GM19324 (cell line): ENCODE measurements at regions not wholly inside any gene's neighbourhood (a gene's known extent, or its start where the extent isn't known, plus 50 kb on each side); places are given as distances from the start of the nearest gene placed in this dataset.

Experiments used
- ATAC-seq: cut with Tn5 transposase; IDR thresholded peaks from one replicate; pipeline ENCODE4 v1.9.1; 2021; ENCODE audit warnings: mild to moderate bottlenecking, moderate library complexity; ENCODE audit not compliant: unreplicated experiment, low FRiP score

DNA sequence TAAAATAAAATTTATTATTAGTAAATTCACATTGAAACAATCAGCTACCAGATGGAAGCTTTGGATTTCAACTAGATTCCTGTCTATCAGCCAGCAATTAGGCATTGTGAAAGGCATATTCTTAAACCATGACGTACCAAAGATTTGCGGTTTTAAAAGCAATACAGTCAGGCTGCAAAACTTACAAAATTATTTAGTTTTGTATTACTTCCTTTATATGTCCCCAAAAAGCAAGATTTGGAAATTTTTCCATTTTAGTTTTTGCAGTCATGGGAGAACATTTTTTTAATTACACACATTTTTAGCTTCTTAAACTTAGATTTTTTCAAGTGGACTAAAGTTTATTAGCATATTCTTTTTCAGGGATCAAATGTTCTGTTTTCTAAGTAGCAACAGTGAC is 225.0 kb upstream of the KITLG start:
- no peak for ATAC-seq

DNA sequence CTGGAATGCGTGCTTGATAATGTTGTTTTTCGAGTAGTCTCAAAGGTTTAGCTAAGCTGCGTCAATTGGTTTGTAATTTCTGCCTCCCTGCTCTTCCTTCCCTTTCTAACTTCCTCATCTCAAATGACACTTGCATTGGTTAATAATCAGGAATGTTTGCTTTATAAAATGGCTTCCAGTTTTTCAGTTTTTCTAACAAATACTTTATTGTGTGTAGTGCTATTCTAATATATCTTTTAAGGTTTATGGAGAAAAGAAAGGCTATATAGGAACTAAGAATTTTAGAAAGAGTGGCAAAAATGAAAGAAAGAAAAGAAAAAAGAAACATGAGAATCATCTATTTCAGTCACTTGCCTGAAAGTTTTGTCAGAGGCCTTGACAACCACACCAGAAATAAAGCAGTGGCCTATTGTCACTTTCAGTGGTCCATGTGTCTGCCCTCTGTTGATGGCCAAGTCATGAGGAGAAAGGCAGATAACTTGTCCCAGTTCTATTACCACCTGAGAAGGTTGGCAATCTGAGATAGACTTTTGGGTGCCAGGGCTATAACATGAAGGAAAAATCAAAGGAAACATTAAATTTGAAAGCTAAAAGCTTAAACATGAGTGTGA is 221.9 kb upstream of the KITLG start:
- peak; percentile 58 for ATAC-seq

DNA sequence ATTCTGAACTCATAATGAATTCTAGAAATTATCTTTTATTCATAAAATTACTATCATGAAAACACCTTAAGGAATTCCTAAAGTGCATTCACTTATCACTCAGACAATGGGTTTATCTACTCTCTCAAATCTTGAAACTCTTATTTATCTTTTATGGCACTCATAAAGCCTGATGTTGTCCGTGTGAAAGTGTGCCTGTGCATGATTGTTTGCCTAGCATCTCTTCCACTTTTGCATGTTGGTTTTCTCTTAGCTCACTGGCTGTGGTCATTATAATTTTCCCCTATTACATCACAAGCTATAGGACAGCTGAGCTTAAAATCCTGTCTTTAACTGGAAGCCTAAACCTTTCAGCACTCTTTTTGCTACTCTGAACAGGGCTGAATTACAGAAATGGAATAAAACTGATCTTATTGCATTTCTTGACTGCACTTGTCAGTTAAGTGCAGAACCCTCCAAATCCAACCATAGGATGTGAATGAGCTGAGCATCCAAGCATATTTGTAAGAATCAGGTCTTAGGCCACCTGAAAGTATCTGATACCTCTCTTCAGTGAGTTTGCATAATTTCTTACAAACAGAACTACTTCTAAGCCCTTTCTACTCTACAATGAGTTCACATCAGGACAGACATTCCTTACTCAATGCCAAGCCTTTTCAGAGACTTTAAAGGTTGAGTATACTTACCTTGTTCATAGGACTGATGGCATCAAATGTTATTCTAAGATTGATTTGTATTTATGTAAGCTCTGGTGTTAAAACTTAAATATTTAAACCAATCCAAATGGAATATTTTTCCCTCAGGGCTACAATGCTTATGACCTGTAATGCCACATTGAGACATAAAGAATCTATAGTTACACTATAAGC is 221.2 kb upstream of the KITLG start:
- no peak for ATAC-seq

DNA sequence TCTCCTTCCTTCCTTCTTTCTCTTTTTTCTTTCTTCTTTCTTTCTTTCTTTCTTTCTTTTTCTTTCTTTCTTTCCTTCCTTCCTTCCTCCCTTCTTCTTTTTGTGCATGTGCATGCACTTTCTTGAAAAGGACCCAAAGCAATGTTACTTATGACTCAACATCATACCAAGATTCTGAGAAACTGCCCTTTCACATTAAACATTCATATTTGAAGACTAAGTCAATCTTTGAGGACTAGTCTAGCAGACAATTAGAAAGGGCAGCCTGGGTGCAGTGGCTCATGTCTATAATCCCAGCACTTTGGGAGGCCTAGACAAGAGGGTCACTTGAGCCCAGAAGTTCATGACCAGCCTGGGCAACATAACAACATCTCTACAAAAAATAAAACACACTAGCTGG is 212.8 kb upstream of the KITLG start:
- ATAC-seq = no peak

DNA sequence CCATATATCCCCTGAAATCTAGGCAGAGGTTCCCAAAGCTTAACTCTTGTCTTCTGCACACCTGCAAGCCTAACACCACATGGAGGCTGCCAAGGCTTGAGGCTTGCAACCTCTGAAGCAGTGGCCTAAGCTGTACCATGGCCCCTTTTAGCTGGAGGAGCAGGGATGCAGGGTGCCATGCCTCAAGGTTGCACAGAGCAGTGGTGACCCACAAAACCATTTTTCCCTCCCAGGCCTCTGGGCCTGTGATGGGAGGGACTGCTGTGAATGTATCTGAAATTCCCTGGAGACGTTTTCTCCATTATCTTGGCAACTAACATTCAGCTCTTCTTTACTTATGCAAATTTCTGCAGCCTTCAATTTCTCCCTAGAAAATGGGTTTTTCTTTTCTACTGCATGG is 210.0 kb upstream of the KITLG start:
- ATAC-seq = no peak

DNA sequence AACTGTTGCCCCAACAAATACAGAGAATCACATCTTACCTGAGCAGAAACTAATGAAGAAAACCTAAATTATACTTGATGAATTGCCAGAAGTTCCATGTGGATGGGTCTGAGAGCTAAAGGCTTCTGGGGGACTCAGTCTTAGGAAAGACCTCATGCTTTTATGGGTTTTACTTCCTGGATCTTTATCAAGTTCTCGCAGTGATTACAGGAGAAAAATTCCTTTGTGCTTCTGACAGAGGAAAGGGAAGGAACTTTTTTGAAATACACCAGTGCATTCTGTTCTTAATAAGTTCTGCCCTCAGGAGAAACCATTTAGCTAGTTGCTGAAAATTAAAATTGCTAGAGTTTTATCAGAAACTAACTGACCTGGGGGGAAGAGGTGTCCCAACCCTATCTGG is 203.9 kb upstream of the KITLG start:
- no peak for ATAC-seq

DNA sequence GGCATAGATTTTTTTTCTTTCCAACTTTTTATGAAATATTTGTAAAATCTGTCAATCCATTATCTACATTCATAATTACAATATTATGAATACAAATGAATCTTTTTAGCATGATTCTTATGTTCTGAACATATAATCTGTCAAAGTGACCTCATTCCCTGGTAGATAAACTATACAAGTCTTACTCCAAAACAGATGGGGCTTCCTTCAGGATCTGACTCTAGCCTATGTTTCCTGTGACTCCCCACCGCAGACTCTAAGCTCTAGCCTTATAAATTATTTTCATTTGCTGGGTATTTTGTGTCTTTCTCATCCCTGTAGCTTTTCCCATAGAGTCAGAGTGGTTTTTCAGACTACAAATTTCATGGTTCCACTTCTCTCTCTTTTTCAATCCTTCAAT is 202.1 kb upstream of the KITLG start:
- no peak for ATAC-seq

DNA sequence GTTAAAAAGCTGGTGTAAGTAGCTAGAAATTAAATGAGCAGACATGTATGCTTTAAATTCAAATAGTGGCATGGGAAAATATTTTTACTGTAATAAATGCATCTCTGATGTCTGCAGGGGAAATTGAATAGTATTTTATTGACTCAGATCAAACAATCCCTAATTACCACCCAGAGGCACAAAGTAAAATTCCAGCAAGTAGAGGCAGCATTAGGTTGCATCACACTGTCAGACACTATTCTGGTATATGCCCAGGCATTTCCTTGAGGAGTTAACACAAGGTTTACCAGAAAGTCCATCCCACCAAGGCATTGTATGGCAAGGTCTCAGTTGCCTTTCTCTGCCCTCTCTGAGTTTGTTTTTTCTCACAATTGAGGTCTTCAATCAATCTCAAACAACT is 201.6 kb upstream of the KITLG start:
- ATAC-seq = no peak

DNA sequence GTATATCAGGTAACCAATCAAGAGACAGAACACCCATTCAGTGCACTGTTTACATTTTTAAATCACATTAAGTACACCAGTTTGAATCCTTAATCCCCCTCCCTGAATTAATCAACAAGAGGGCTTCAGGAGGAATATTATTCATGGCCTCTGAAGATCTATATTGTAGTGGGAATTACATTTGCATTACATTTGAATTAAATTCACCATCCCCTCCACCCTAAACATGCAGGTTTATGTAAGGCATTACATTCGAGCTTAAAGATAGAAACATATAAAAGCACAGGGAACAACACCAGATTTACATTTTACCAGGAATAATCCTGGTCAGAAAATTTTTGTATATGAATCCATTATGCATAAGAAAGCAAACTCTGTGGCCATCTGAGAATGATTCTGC is 197.8 kb upstream of the KITLG start:
- ATAC-seq = no peak

DNA sequence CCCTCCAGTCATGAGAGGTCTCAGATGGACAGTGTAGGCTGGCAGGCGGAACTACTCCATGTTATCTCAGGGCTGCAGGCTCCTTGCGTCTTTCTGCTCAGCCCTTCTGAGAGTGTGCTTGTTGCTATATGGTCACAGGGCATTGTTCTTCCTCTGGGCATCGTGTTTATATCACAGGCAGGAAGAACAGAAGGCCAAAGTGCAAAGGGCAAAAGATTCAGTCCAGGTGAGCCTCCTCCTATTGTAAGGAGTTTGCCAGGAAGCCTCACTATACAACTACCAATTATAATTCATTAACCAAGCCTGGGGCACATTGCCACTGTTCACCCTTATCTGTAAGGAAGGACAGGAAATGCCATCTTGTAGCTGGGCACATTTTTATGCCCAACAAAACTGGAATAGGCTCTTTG is 195.5 kb upstream of the KITLG start:
- ATAC-seq = no peak

DNA sequence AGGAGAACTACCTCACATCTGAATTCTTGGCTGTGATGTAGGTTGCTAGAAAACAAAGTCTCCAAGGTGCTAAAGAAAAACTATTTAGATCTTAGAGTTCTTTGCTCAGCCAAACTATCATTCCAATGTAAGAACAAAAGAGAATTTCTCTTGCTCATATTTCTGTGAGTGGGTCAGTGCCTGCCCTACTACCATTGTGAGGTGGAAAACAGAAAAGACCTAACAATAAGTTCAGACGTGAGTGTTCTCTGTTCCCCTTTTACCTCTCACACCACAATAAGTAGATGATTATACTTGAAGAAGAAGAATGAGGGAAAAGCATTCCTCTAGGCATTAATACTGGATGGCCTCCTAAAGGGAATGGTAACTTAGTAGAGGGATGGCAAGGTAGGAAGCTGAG is 187.4 kb upstream of the KITLG start:
- ATAC-seq = no peak

DNA sequence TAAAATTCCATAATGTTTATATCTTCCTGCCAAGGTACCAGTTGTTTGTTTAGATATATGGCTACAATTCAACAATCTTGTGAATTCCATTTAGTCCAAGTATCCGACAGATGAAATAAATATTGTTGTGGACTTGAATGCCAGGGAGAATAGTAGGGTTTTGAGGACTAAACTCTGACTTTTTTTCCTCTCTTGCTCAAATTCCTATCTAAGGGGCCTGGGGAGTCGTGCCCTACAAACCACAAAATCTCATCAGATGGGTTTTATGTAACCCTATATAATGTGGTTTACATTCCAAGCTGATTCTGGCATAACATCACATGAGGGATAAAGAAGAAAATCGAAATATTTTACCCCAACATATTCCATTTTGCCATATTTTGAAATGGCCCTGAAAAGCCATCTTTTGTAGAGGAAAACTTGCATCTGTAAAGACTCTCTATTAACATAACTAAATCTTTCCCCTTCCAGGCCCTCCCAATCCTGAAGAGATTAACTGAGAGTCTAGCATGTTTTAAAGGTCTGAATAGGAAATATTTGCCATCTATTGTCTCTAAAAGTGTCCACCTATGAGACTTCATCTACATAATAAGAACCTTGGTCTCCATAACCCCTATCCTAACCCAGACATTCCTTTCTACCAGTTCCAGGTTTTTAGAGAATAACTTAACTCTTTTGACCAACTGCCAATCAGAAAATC is 184.7 kb upstream of the KITLG start:
- no peak for ATAC-seq

DNA sequence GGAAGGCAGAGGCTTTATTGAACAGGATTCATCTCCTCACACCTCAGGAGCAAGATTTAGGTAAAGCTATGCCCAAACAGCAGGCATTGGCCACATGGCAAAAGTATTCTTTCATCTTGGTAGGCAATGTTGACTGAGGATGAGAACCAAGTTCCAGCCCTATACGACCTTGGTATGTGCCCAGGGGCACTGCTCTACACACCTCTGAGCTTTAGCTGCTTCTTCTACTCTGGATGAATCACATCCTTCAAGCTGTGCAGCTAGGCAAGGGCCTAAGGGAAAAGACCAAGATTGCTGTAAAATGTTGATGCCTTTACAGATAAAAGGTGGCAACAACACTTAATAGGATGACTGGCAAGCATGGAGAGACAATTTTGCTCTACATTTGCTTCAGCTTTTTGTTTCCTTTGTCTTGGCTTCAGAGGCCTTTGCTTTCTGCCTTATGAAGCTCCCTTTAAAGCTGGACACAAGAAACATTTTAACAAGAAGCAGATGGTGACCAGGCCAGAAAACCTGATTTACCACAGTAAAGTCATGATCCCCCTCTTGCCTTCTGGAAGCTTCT is 183.3 kb upstream of the KITLG start:
- ATAC-seq = no peak

DNA sequence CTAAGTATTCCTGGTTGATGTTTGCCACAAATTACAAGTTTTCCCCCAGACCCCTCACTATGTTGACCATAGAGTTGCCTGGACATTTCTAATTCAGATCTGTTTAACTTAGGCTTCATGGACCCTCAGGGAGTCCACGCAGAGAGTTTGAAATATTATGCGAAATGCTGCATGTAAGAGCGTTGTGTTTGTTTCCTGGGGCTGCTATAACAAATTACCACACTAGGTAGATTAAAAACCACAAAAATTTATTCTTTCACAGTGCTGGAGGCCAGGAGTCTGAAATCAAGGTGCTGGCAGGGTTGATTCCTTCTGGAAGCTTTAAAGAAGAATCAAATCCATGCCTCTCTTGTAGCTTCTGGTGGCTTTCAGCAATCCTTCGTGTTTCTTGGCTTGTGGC is 177.9 kb upstream of the KITLG start:
- ATAC-seq = no peak

DNA sequence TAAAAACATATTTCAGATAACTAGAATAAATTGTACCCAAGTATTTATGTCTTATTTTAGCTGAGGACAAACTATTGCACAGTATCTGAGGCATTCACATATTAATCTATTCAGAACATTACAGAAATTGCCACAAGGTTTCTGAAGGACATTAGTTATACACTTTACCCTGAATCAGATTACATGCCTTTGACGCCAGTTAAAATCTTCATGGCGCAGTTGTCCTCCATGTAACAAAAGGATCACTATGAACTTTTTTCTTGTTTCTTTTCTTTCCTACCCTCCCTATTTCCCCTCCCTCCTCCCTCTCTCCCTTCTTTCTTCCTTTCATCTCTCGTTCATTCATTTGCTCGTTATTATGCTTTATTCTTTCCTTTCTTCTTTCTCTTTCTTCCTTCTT is 176.6 kb upstream of the KITLG start:
- ATAC-seq = no peak

DNA sequence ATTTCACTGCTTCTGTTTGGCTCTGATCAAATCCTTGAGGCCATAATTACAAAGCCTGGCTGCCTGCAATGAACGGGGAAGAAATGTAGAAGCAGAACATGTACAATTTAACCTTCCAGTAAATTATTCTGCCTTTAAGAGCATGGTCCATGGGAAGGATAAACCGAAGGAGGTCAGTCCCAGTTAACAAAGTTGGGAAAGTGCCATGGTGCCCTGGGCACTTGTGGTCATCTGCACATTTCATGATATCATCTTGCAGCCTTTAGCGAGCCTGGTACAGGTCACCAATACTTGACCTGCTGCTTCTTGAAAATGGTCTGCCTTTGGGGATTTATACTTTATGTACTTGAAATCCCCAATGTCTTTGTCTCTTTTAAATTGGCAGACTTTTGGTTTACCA is 175.9 kb upstream of the KITLG start:
- no peak for ATAC-seq

DNA sequence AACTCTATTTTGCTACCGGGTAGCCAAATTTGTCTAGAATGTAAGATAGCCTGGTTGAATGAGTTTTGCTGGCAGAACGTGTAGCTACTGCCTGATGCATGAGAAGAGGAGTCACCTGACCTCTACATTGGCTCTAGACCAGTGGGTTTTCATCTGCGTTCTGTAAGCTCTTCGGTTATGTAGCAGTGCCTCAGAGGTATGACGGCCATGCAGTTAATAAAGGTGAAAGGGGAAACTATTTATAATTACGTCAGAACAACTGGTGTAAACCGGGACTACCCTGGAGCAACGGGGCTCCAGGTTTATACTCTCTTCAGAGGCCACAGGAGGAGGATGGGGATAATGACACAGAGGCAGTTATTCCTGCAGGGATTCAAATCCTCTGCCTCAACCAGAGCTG is 173.4 kb upstream of the KITLG start:
- ATAC-seq = no peak

DNA sequence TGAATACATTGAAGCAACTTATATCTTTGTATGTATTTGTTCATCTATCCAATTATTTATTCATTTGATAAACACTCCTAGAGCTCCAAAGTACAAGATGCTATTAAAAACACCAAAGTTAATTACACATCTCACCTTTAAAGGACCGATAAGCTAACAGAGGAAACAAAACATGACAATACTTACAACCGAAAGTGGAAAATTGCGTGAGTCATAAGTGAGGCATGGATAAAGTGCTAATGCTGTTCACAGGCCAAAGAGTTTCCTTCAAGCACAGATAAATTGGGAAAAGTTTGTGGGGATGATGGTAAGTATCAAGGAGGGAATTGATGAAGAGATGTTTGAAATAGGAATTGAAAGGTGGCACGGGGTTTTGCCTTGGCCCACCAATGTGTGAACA is 172.8 kb upstream of the KITLG start:
- ATAC-seq = no peak

DNA sequence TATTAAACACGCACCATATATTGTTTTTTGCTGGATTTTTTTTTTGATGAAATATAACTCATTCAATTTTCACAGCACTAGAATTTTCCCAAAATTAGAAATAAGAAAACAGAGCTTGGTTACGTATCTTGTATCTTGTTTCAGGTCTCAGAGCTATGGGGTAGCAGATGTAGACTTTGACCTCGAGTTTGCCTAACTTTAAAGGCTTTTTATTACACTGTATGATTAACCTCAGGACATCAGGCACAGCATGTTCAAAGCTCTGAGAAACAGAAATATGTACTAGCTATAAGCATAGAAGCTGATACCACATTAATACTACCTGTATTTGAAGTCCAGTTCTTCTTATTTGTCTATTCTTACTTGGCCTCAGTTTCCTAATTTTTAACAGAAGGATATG is 171.9 kb upstream of the KITLG start:
- no peak for ATAC-seq

DNA sequence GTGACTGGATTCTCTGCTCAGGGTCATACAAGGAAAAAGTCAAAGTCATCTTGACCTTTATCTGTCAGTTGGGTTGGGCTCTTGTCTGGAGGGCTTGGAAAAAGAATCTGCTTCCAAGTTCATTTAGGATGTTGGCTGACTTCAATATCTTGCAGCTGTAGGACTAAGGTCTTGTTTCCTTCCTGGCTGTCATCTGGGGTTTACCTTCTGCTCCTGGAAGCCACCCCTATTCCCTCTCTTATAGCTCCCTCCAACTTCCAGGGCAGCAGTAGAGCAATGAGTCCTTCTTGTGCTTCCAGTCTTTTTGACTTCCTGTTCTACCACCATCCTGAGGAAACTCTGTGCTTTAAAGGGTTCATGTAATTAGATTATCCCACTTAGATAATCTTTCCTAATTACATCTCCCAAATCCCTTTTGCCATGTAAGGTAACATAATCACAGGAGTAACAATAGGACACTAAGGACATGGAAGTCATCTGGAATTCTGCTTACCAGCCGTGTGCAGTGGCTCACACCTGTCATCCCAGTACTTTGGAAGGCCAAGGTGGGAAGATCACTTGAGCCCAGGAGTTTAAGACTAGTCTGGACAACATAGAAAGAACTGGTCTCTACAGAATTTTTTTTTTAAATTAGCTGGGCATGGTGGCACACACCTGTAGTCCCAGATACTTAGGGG is 170.7 kb upstream of the KITLG start:
- ATAC-seq = no peak

DNA sequence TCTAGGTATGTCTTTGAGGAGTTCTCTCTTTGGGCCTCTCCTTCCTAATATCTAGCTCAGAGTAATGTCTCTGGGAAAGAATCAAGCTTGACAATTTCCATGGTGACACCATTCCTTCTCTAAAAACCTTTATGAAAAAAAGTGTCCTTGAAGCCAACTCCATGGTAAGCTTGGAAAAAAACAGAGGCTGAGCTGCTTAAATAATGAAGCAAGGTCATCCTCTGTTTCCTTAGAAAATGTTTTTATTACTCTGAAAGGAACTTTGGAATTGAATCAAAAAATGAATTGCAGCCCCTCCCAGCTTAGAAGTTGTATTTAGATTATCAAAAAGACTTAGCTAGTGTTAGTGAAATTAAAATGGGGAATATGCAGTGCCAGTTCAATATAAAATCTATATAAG is 166.1 kb upstream of the KITLG start:
- no peak for ATAC-seq
